WTC11 (cell line): ENCODE measurements at regions not wholly inside any gene's neighbourhood (a gene's known extent, or its start where the extent isn't known, plus 50 kb on each side); places are given as distances from the start of the nearest gene placed in this dataset.

Source experiments
- ATAC-seq: fragments of 200-7000 bp; cut with Tn5 transposase; 2 replicates; pipeline ENCODE4 v1.10.0; 2021; ENCODE audit warnings: mild to moderate bottlenecking, moderate library complexity
- CTCF ChIA-PET: fragments of 300-600 bp; sonication (Branson Sonifier 250); formaldehyde crosslinking; loops from one replicate; lab custom pipeline; 2021; ENCODE audit warnings: antibody characterized with exemption; lab: Charles Lee
- POLR2A ChIA-PET: fragments of 350-600 bp; sonication (Branson Sonifier 250); formaldehyde crosslinking; loops from one replicate; lab custom pipeline; 2021; ENCODE audit warnings: antibody characterized with exemption; lab: Charles Lee
- DNase-seq: peaks from one replicate; pipeline ENCODE4 v3.0.0; 2021; ENCODE audit warnings: low spot score
- H3K27ac Mint-ChIP-seq: 2 replicates; pipeline ENCODE4 v1.8.0; 2021; ENCODE audit warnings: mixed read lengths
- H3K27me3 Mint-ChIP-seq: 2 replicates; pipeline ENCODE4 v1.8.0; 2021; ENCODE audit warnings: low read depth, mild to moderate bottlenecking, moderate library complexity, mixed read lengths
- H3K36me3 Mint-ChIP-seq: 2 replicates; pipeline ENCODE4 v1.8.0; 2021; ENCODE audit warnings: mixed read lengths
- H3K4me1 Mint-ChIP-seq: 2 replicates; pipeline ENCODE4 v1.8.0; 2022; ENCODE audit warnings: mixed read lengths
- H3K4me3 Mint-ChIP-seq: 2 replicates; pipeline ENCODE4 v1.8.0; 2021; ENCODE audit warnings: mild to moderate bottlenecking, moderate library complexity, mixed read lengths
- H3K9me3 Mint-ChIP-seq: 2 replicates; pipeline ENCODE4 v1.8.0; 2021; ENCODE audit warnings: mixed read lengths
- ARID4B ChIP-seq: sonication (generic); formaldehyde crosslinking; IDR thresholded peaks from 2 replicates; pipeline ENCODE4 v1.8.0; 2023; ENCODE audit warnings: missing genetic modification reagents, mild to moderate bottlenecking, borderline replicate concordance
- ERG ChIP-seq: fragments of 250-450 bp; sonication (Bioruptor Pico); IDR thresholded peaks from 2 replicates; pipeline ENCODE4 v1.8.0; 2021; ENCODE audit warnings: mild to moderate bottlenecking
- ESRRA ChIP-seq: sonication (generic); formaldehyde crosslinking; IDR thresholded peaks from 2 replicates; pipeline ENCODE4 v1.8.1; 2022; ENCODE audit warnings: mild to moderate bottlenecking, missing genetic modification reagents, borderline replicate concordance
- FOXJ3 ChIP-seq: sonication (generic); formaldehyde crosslinking; IDR thresholded peaks from 2 replicates; pipeline ENCODE4 v1.9.0; 2021; ENCODE audit warnings: missing genetic modification reagents, mild to moderate bottlenecking, borderline replicate concordance
- FOXK1 ChIP-seq: sonication (generic); formaldehyde crosslinking; IDR thresholded peaks from 2 replicates; pipeline ENCODE4 v1.8.0; 2022; ENCODE audit warnings: mild to moderate bottlenecking, moderate library complexity, missing genetic modification reagents
- FOXP4 ChIP-seq: sonication (generic); formaldehyde crosslinking; IDR thresholded peaks from 2 replicates; pipeline ENCODE4 v1.8.0; 2022; ENCODE audit warnings: mild to moderate bottlenecking, missing genetic modification reagents
- GTF2I ChIP-seq: fragments of 250-450 bp; sonication (Bioruptor Pico); conservative IDR thresholded peaks from 2 replicates; pipeline ENCODE4 v1.4.0; 2021; ENCODE audit warnings: mild to moderate bottlenecking
- JAZF1 ChIP-seq: fragments of 250-450 bp; sonication (Bioruptor Pico); IDR thresholded peaks from 2 replicates; pipeline ENCODE4 v1.9.0; 2021; ENCODE audit warnings: moderate library complexity, mild to moderate bottlenecking, inconsistent platforms
- KAT7 ChIP-seq: sonication (generic); formaldehyde crosslinking; IDR thresholded peaks from 2 replicates; pipeline ENCODE4 v1.8.1; 2023; ENCODE audit warnings: missing genetic modification reagents, mild to moderate bottlenecking, borderline replicate concordance
- NFATC4 ChIP-seq: fragments of 250-450 bp; sonication (Bioruptor Pico); IDR thresholded peaks from 2 replicates; pipeline ENCODE4 v1.9.0; 2021; ENCODE audit warnings: mild to moderate bottlenecking
- NR1H2 ChIP-seq: sonication (generic); formaldehyde crosslinking; IDR thresholded peaks from 2 replicates; pipeline ENCODE4 v1.9.0; 2021; ENCODE audit warnings: mild to moderate bottlenecking, moderate library complexity, missing genetic modification reagents
- NR2C2 ChIP-seq: sonication (generic); formaldehyde crosslinking; IDR thresholded peaks from 2 replicates; pipeline ENCODE4 v1.8.0; 2022; ENCODE audit warnings: mild to moderate bottlenecking, missing genetic modification reagents
- NR3C1 ChIP-seq: sonication (generic); formaldehyde crosslinking; conservative IDR thresholded peaks from 2 replicates; pipeline ENCODE4 v1.8.1; 2023; ENCODE audit warnings: low read depth, mild to moderate bottlenecking, missing genetic modification reagents
- PRRX2 ChIP-seq: fragments of 250-450 bp; sonication (Bioruptor Pico); IDR thresholded peaks from 2 replicates; pipeline ENCODE4 v1.8.0; 2021; ENCODE audit warnings: mild to moderate bottlenecking
- SMAD3 ChIP-seq: sonication (generic); formaldehyde crosslinking; IDR thresholded peaks from 2 replicates; pipeline ENCODE4 v1.8.0; 2022; ENCODE audit warnings: missing genetic modification reagents, mild to moderate bottlenecking, borderline replicate concordance
- SOX15 ChIP-seq: fragments of 250-450 bp; sonication (Bioruptor Pico); IDR thresholded peaks from 2 replicates; pipeline ENCODE4 v1.9.0; 2021; ENCODE audit warnings: mild to moderate bottlenecking
- ZNF232 ChIP-seq: sonication (generic); formaldehyde crosslinking; IDR thresholded peaks from 2 replicates; pipeline ENCODE4 v1.8.0; 2022; ENCODE audit warnings: mild to moderate bottlenecking, missing genetic modification reagents
- ZNF263 ChIP-seq: sonication (generic); formaldehyde crosslinking; IDR thresholded peaks from 2 replicates; pipeline ENCODE4 v1.8.1; 2022; ENCODE audit warnings: low read depth, mild to moderate bottlenecking, moderate library complexity, missing genetic modification reagents
- ZNF423 ChIP-seq: fragments of 250-450 bp; sonication (Bioruptor Pico); IDR thresholded peaks from 2 replicates; pipeline ENCODE4 v2.1.2; 2022; ENCODE audit warnings: mild to moderate bottlenecking, moderate library complexity
- ZNF512 ChIP-seq: sonication (generic); formaldehyde crosslinking; IDR thresholded peaks from 2 replicates; pipeline ENCODE4 v1.8.1; 2022; ENCODE audit warnings: missing genetic modification reagents, borderline replicate concordance
- TF ChIP-seq, protein P1 (sequence below): sonication (generic); formaldehyde crosslinking; IDR thresholded peaks from 2 replicates; pipeline ENCODE4 v1.8.0; 2022; ENCODE audit warnings: mild to moderate bottlenecking, missing genetic modification reagents

GRCh38 chr16:6735631-6736030 lies 597.0 kb upstream of the RBFOX1 start (continued):
- TF ChIP-seq ARID4B (CRISPR knock-in tag) (no peak), ZNF512 (no peak), ZNF263 (CRISPR knock-in tag) (no peak)
- TF ChIP-seq, all 79 proteins: peak for 0

DNA sequence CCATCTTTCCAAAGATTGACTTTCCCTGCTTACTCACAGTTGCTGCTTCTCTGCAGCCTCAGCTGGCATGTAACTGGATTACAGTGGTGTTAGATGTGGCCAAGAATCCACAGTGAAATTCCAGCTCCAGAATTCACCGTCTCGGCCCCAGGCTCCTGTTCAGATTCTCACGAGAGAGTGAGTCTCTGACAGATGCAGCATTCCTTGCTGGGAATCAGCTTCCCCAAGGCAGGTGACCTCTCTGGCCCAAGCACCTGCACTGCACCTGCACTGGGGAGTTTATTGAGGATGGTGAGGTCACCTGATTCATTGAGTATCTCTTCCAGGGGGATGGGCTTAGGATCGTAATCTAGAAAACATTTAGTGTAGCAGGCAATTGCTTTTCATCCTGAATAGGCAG lies 600.5 kb upstream of the RBFOX1 start:
- Mint-ChIP-seq H3K36me3 (peaks cover 77% of the 10 kb centered on the region), H3K27me3 (peaks cover 11% of the 10 kb centered on the region), H3K4me3 (no peak overlapping the region), H3K9me3 (peaks cover 94% of the 10 kb centered on the region), H3K4me1 (no peaks in the 10 kb centered on the region), H3K27ac (no peak overlapping the region)
- TF ChIP-seq ZNF232 (CRISPR knock-in tag) (no peak), FOXJ3 (CRISPR knock-in tag) (no peak), SMAD3 (CRISPR knock-in tag) (no peak), GTF2I (CRISPR knock-in tag) (no peak), NFATC4 (CRISPR knock-in tag) (no peak), ZNF423 (CRISPR knock-in tag) (no peak), PRRX2 (CRISPR knock-in tag) (no peak), ESRRA (CRISPR knock-in tag) (no peak)
- TF ChIP-seq, protein P1, sequence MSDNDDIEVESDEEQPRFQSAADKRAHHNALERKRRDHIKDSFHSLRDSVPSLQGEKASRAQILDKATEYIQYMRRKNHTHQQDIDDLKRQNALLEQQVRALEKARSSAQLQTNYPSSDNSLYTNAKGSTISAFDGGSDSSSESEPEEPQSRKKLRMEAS (CRISPR knock-in tag): no peak
- DNase-seq (no peak), ATAC-seq (no peak)
- ChIA-PET CTCF (no interaction called here), POLR2A (no interaction called here)

- ChIA-PET CTCF (no interaction called here), POLR2A (no interaction called here)
- Mint-ChIP-seq H3K4me1 (no peaks in the 10 kb centered on the region), H3K4me3 (no peak overlapping the region), H3K27ac (no peak overlapping the region), H3K9me3 (peaks cover 84% of the 10 kb centered on the region), H3K36me3 (peaks cover 66% of the 10 kb centered on the region), H3K27me3 (peaks cover 11% of the 10 kb centered on the region)
- no peak for DNase-seq
- ATAC-seq: no peak
- TF ChIP-seq FOXJ3 (CRISPR knock-in tag): no peak
- TF ChIP-seq JAZF1 (CRISPR knock-in tag): no peak
- TF ChIP-seq NR1H2 (CRISPR knock-in tag): no peak
- no peak for TF ChIP-seq NR2C2 (CRISPR knock-in tag)
- TF ChIP-seq KAT7 (CRISPR knock-in tag): no peak
- TF ChIP-seq ZNF512: no peak
- TF ChIP-seq SOX15 (CRISPR knock-in tag): no peak
- no peak for TF ChIP-seq ERG (CRISPR knock-in tag)
- TF ChIP-seq NR3C1 (CRISPR knock-in tag): no peak
- no peak for TF ChIP-seq FOXP4 (CRISPR knock-in tag)
- no peak for TF ChIP-seq FOXK1 (CRISPR knock-in tag)
These were observed 604.3 kb upstream of the RBFOX1 start for GRCh38 chr16:6728381-6728780.
